DND-41 (cell line): ENCODE measurements at regions not wholly inside any gene's neighbourhood (a gene's known extent, or its start where the extent isn't known, plus 50 kb on each side); places are given as distances from the start of the nearest gene placed in this dataset.
A peak's percentile ranks its signal among the peaks of the same experiment; 100 is the strongest.

ENCODE experiments used
- ATAC-seq: fragments of 200-7000 bp; cut with Tn5 transposase; 3 replicates; pipeline ENCODE4 v1.9.1; 2021; ENCODE audit warnings: low read depth; ENCODE audit not compliant: insufficient read depth
- DNase-seq: peaks from one replicate; pipeline ENCODE4 v3.0.0-alpha.2; 2020
- H2AFZ ChIP-seq: 2 replicates; pipeline ENCODE4 v1.6.0; 2012; ENCODE audit warnings: low read depth, low read length
- H3K27ac ChIP-seq: 2 replicates; pipeline ENCODE4 v1.5.1; 2012; ENCODE audit warnings: low read length, inconsistent platforms
- H3K27me3 ChIP-seq: fragments of 200-600 bp; sonication (generic); 2 replicates; pipeline ENCODE4 v1.6.0; 2012; ENCODE audit warnings: low read length, mild to moderate bottlenecking, inconsistent platforms; ENCODE audit not compliant: insufficient read depth, poor library complexity
- H3K36me3 ChIP-seq: 2 replicates; pipeline ENCODE4 v1.5.1; 2012; ENCODE audit warnings: low read length, inconsistent platforms; ENCODE audit not compliant: insufficient read depth
- H3K4me1 ChIP-seq: 2 replicates; pipeline ENCODE4 v1.5.1; 2012; ENCODE audit warnings: mild to moderate bottlenecking, low read length; ENCODE audit not compliant: insufficient read depth
- H3K4me2 ChIP-seq: 2 replicates; pipeline ENCODE4 v1.6.0; 2012; ENCODE audit warnings: mild to moderate bottlenecking, moderate library complexity, low read length, inconsistent platforms; ENCODE audit not compliant: insufficient read depth
- H3K4me3 ChIP-seq, 2 experiments: fragments of 200-600 bp in 1 of 2; shearing (Covaris generic) in 1 of 2; 2 replicates each; pipeline ENCODE4 v1.5.1; 2012 to 2016; ENCODE audit warnings: inconsistent platforms in 2 of 2, low read length in 2 of 2, mild to moderate bottlenecking in 2 of 2, low read depth in 1 of 2, moderate library complexity in 1 of 2
- H3K79me2 ChIP-seq: 2 replicates; pipeline ENCODE4 v1.6.0; 2012; ENCODE audit warnings: low read length, inconsistent platforms; ENCODE audit not compliant: insufficient read depth
- H3K9ac ChIP-seq: 2 replicates; pipeline ENCODE4 v1.6.0; 2012; ENCODE audit warnings: low read depth, mild to moderate bottlenecking, inconsistent platforms, low read length, moderate library complexity
- H3K9me3 ChIP-seq: 2 replicates; pipeline ENCODE4 v1.5.1; 2012; ENCODE audit warnings: low read length, moderate library complexity, mild to moderate bottlenecking, inconsistent platforms; ENCODE audit not compliant: insufficient read depth, severe bottlenecking
- H4K20me1 ChIP-seq: 2 replicates; pipeline ENCODE4 v1.6.0; 2012; ENCODE audit warnings: low read length; ENCODE audit not compliant: insufficient read depth
- CTCF ChIP-seq: IDR thresholded peaks from 2 replicates; pipeline ENCODE4 v1.5.1; 2012; ENCODE audit warnings: borderline replicate concordance, low read length, moderate library complexity, mild to moderate bottlenecking; ENCODE audit not compliant: poor library complexity, severe bottlenecking; ENCODE audit errors: extremely low read depth
- EZH2 ChIP-seq: IDR thresholded peaks from 3 replicates; pipeline ENCODE4 v1.6.1; 2012; ENCODE audit warnings: borderline replicate concordance, low read depth, mild to moderate bottlenecking, moderate library complexity, low read length, inconsistent platforms; ENCODE audit not compliant: severe bottlenecking

GRCh38 chr4:100079264-100079663, 111.0 kb downstream of the DDIT4L start:
- no peaks in the 10 kb centered on the region for H3K27me3 ChIP-seq
- H2AFZ ChIP-seq, result peak overlapping the region; percentile 1; the same call in 1 of the 2 replicates
- H3K79me2 ChIP-seq, result no peaks in the 10 kb centered on the region
- H3K9ac ChIP-seq, result no peak overlapping the region
- peak overlapping the region; percentile 9; the same call in 1 of the 2 replicates for H3K27ac ChIP-seq
- ATAC-seq, result peak; percentile 80
- TF ChIP-seq EZH2 (no peak), CTCF (no peak)
- no peaks in the 10 kb centered on the region for H4K20me1 ChIP-seq
- no peak overlapping the region for H3K4me3 ChIP-seq
- DNase-seq, result peak; percentile 17
- no peaks in the 10 kb centered on the region for H3K36me3 ChIP-seq
- H3K9me3 ChIP-seq, result no peaks in the 10 kb centered on the region
- 0 out of 2 replicates have a peak overlapping the region, but pooled peaks have one; percentile 17 for H3K4me2 ChIP-seq
- H3K4me1 ChIP-seq, result peaks cover 16% of the 10 kb centered on the region

GRCh38 chr4:100076753-100077152, 113.5 kb downstream of the DDIT4L start:
- Histone ChIP-seq H3K79me2 (no peaks in the 10 kb centered on the region), H3K4me2 (no peak overlapping the region), H3K9me3 (no peaks in the 10 kb centered on the region), H3K27me3 (no peaks in the 10 kb centered on the region), H3K4me1 (peaks cover 16% of the 10 kb centered on the region), H3K4me3 (no peak overlapping the region), H3K27ac (no peak overlapping the region), H2AFZ (no peak overlapping the region), H3K36me3 (no peaks in the 10 kb centered on the region), H3K9ac (no peak overlapping the region), H4K20me1 (no peaks in the 10 kb centered on the region)
- ATAC-seq (peak; percentile 33; the same call in 1 of the 3 replicates), DNase-seq (no peak)
- no peak for TF ChIP-seq CTCF
- no peak for TF ChIP-seq EZH2

- Histone ChIP-seq H2AFZ (no peak overlapping the region), H4K20me1 (no peaks in the 10 kb centered on the region), H3K9ac (no peak overlapping the region), H3K4me2 (no peak overlapping the region), H3K4me1 (peaks cover 16% of the 10 kb centered on the region), H3K79me2 (no peaks in the 10 kb centered on the region), H3K27me3 (no peaks in the 10 kb centered on the region), H3K4me3 (no peak overlapping the region), H3K36me3 (no peaks in the 10 kb centered on the region), H3K9me3 (no peaks in the 10 kb centered on the region), H3K27ac (no peak overlapping the region)
- no peak for DNase-seq
- no peak for TF ChIP-seq EZH2
- ATAC-seq, result no peak
Observed at GRCh38 chr4:100075486-100076270, 114.6 kb downstream of the DDIT4L start.

GRCh38 chr4:100075056-100075455, 115.2 kb downstream of the DDIT4L start:
- TF ChIP-seq CTCF, result no peak
- TF ChIP-seq EZH2, result no peak
- H3K4me3 ChIP-seq, result no peak overlapping the region
- no peak overlapping the region for H3K27ac ChIP-seq
- no peak for DNase-seq
- ATAC-seq, result no peak
- H3K79me2 ChIP-seq, result no peaks in the 10 kb centered on the region
- no peaks in the 10 kb centered on the region for H4K20me1 ChIP-seq
- no peaks in the 10 kb centered on the region for H3K36me3 ChIP-seq
- H3K27me3 ChIP-seq, result no peaks in the 10 kb centered on the region
- H3K4me1 ChIP-seq, result peaks cover 13% of the 10 kb centered on the region
- H3K9ac ChIP-seq, result no peak overlapping the region
- no peak overlapping the region for H2AFZ ChIP-seq
- no peaks in the 10 kb centered on the region for H3K9me3 ChIP-seq
- H3K4me2 ChIP-seq, result no peak overlapping the region
